ENCODE measurements at regions not wholly inside any gene's neighbourhood (a gene's known extent, or its start where the extent isn't known, plus 50 kb on each side); places are given as distances from the start of the nearest gene placed in this dataset.
"Not testable (repeated sequence)": the region's sequence is repeated elsewhere in the genome, so short reads cannot be mapped to it uniquely, and the experiment has no call there.

GRCh38 chr10:34013235-34013634 is 678.8 kb upstream of the NRP1 start:
- no peak for DNase-seq

GRCh38 chr10:34010891-34011290 is 676.4 kb upstream of the NRP1 start:
- DNase-seq = no peak

- not testable (repeated sequence) for DNase-seq
These were observed 675.8 kb upstream of the NRP1 start for GRCh38 chr10:34010228-34010627.

GRCh38 chr10:34008656-34009055 is 674.2 kb upstream of the NRP1 start:
- DNase-seq = no peak

- DNase-seq = no peak
These were observed 672.0 kb upstream of the NRP1 start for GRCh38 chr10:34006471-34006870.

- no peak for DNase-seq
These were observed 669.1 kb upstream of the NRP1 start for GRCh38 chr10:34003561-34003960.

GRCh38 chr10:34002896-34003295 is 668.4 kb upstream of the NRP1 start:
- no peak for DNase-seq

GRCh38 chr10:34001831-34002230 is 667.4 kb upstream of the NRP1 start:
- DNase-seq = no peak

GRCh38 chr10:34001087-34001580 is 666.7 kb upstream of the NRP1 start:
- DNase-seq = no peak

GRCh38 chr10:33993917-33994316 is 659.5 kb upstream of the NRP1 start:
- DNase-seq = no peak

GRCh38 chr10:33991924-33992323 is 657.5 kb upstream of the NRP1 start:
- no peak for DNase-seq

- DNase-seq = no peak
These were observed 652.0 kb upstream of the NRP1 start for GRCh38 chr10:33986515-33986914.

- DNase-seq = no peak
These were observed 651.5 kb upstream of the NRP1 start for GRCh38 chr10:33986016-33986415.

GRCh38 chr10:33982995-33983394 is 648.5 kb upstream of the NRP1 start:
- no peak for DNase-seq

GRCh38 chr10:33981301-33981700 is 646.8 kb upstream of the NRP1 start:
- DNase-seq = no peak

GRCh38 chr10:33979195-33979594 is 644.7 kb upstream of the NRP1 start:
- DNase-seq = no peak

- no peak for DNase-seq
These were observed 641.0 kb upstream of the NRP1 start for GRCh38 chr10:33975481-33975880.

GRCh38 chr10:33974976-33975478 is 640.6 kb upstream of the NRP1 start:
- peak; percentile 20 for DNase-seq

GRCh38 chr10:33968983-33969382 is 634.5 kb upstream of the NRP1 start:
- DNase-seq = no peak

GRCh38 chr10:33967606-33968120 is 633.2 kb upstream of the NRP1 start:
- no peak for DNase-seq

GRCh38 chr10:33966946-33967345 is 632.5 kb upstream of the NRP1 start:
- DNase-seq = no peak

GRCh38 chr10:33965795-33966581 is 631.5 kb upstream of the NRP1 start:
- DNase-seq = no peak

GRCh38 chr10:33963729-33964128 is 629.3 kb upstream of the NRP1 start:
- DNase-seq = no peak

- DNase-seq = not testable (repeated sequence)
These were observed 621.9 kb upstream of the NRP1 start for GRCh38 chr10:33956322-33956721.
